ENCODE measurements at regions not wholly inside any gene's neighbourhood (a gene's known extent, or its start where the extent isn't known, plus 50 kb on each side); places are given as distances from the start of the nearest gene placed in this dataset.

- TF ChIP-seq CTCF (IDR thresholded peaks at IDR 0.05) (no peak), POLR2A (IDR thresholded peaks at IDR 0.05) (no peak)
Observed at GRCh38 chr2:125615438-125615837, 1040.5 kb upstream of the GYPC start.
